HG03342 (cell line): ENCODE measurements at regions not wholly inside any gene's neighbourhood (a gene's known extent, or its start where the extent isn't known, plus 50 kb on each side); places are given as distances from the start of the nearest gene placed in this dataset.

ENCODE experiments used
- ATAC-seq: cut with Tn5 transposase; IDR thresholded peaks from one replicate; pipeline ENCODE4 v1.9.1; 2021; ENCODE audit warnings: mild to moderate bottlenecking, moderate library complexity; ENCODE audit not compliant: unreplicated experiment

DNA sequence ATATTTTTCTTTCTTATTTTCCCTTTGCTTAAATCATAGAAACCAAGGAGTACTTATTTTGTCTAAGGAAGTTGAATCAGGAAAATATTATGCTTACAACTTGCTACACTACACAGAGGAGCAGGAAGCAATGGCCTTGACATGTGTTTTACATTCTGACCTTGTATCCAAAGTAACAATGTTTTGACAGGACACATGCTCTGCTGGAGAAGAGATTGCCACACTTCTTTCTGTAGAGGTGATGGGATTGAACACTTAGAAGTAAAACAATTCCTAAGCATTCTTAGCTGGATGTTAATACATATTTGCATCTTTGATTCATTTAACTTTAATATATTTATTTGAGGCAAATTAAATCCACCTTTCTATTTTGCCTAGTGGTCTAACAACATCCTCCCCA lies 929.1 kb downstream of the DSC3 start:
- no peak for ATAC-seq

DNA sequence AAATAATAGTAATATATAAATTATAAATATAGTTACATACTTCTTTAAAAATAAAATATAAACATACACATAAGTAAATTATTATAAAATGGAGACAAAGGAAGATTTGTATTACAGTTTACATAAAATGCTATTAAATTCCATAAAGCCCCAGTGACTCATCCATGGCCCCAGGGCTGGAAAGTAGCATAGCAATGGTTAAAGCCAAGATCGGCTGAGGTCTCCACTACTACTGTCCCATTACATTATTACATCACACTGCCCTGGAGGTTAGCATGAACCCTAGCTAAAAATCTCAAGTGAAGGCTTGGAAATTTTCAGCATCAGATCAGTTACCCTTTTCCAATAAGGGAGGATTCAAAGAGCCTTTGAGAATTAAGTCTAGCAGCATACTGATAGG lies 936.2 kb downstream of the DSC3 start:
- no peak for ATAC-seq

DNA sequence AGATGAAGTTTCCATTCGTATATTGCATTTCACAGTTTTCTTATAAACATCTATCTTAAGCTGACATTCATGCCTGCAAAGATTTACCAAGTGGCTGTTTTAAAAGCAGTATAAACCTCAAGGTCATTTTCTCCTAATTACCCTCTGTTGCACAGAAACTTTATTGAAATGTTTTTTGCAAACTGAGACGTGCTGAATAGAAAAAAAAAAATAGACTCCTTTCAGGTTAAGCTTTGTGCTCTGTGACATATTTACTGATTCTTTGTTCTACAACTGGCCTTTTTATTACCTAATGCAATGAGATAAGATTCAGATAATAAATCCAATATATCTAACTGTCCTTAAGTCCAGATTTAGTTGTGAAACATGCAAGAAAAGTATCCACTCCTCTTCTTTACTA lies 938.7 kb downstream of the DSC3 start:
- no peak for ATAC-seq

DNA sequence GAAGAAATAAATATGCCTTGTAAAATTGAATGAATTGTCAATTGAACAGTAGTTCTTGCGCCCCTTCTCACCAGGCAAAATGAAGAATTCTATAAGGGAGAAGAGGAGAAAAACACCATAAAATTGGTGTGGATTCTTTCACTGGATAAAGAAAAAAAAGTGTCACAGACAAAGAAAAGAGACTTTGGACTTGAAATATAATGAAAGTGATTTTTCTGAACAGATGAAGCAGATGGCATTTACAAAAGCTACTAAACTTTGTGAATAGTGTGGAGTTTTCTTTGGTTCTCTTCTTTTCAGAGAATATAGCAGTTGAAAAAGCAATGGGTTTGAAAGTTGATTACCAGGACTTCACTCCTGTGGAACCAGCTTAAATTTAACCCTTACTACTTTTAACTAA lies 945.7 kb downstream of the DSC3 start:
- ATAC-seq = no peak

DNA sequence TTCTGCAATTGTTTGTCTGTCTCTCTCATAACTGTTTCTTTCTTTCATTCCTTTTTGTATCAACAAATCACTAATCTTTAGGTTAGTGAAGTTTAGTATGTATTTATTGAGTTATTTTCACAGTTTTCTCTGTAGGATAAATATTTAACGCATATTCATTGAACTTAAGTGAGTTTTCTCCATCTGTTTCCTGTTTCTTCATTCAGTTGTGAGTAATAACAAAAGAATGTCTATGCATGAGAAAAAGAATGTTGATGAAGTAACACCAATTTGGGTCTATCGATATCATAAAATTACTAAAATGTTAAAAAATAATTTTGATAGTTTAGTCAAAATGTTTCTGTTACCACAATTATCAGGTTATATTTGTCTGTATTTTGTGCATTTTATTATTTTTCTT lies 948.0 kb downstream of the DSC3 start:
- no peak for ATAC-seq

DNA sequence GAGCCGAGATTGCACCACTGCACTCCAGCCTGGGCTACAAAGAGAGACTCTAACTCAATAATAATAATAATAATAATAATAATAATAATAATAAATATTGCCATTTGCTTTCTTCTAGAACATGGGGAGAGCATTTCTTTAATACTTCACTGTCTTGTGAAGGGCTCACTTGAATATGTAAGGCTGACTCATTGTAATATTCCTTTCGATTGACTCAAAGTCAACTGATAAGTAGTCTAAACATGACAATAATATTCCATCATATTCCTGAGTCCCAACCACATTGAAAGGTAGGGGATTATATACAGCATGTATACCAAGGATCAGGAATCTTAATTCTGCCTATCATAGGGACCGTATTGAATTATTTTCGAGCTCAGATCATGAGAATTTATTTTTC lies 949.2 kb downstream of the DSC3 start:
- no peak for ATAC-seq

DNA sequence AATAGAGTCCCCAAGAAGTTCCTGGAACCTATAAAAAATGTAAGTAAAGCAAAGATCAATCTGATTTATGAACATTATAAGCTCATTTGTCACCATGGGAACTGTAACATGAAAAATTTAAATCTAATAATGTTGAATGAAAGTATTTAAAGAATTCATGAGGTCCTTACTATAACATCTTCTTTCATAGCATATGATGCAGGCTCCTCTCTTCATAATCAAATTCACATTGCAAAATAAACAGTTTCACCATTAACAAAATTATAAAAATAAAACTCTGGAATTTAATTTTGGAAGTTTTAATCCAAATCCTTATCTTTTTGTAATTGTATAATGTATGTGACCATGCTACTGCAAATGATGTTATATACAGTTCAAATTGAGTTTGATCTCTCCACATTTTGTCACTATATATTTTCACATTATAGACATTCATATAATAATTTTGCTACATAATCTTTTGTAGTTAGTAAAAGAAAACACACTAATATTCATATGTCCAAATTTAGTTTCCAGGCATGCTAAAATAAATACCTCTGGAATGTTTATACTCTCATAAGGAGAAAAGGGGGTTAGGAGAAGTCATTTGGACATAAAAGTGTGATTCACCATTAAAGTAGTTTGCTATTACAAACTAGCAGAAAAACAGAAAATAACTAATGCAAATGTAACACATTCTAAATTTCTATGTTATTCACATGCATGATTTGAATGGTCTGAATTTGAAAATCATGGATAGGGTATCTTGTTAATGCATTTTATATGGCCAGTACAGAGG lies 954.1 kb downstream of the DSC3 start:
- no peak for ATAC-seq

DNA sequence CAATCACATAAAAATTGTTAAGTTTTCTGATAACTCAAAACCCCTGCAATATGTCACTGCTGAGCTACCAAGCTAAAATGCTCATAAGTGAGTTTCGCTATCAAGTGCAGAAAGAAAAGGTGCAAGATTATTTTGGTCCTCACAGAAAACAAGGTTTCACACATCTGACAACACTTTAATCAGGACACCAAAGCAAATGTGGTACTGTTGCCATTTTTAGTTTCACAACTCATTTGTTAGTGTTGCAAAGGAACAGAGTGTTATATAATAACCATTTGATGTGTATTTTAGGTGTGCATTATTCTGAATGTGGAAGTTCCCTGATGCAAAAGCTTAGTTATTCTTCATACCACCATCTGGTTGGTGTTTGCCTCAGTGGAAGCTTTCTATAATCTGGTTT lies 956.2 kb downstream of the DSC3 start:
- ATAC-seq = no peak

DNA sequence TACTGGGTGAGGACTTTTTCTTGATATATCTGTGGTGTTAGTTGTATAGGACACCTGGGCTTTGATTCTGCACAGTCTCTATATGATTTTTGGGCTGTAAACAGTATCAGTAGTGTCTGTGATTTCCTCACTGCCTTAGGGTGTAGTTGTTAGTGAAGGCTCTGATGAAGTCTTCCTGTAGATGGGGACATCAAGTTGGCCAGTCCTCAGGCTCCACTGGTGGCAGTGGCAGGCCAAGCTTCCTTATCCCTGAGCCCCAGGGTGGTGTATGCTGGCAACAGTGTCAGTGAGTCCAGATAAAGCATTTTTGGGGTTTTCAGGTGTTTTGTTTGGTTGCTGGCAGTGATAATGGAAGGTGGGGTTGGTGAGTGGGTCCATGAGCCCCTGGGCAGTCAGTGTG lies 961.4 kb downstream of the DSC3 start:
- no peak for ATAC-seq

DNA sequence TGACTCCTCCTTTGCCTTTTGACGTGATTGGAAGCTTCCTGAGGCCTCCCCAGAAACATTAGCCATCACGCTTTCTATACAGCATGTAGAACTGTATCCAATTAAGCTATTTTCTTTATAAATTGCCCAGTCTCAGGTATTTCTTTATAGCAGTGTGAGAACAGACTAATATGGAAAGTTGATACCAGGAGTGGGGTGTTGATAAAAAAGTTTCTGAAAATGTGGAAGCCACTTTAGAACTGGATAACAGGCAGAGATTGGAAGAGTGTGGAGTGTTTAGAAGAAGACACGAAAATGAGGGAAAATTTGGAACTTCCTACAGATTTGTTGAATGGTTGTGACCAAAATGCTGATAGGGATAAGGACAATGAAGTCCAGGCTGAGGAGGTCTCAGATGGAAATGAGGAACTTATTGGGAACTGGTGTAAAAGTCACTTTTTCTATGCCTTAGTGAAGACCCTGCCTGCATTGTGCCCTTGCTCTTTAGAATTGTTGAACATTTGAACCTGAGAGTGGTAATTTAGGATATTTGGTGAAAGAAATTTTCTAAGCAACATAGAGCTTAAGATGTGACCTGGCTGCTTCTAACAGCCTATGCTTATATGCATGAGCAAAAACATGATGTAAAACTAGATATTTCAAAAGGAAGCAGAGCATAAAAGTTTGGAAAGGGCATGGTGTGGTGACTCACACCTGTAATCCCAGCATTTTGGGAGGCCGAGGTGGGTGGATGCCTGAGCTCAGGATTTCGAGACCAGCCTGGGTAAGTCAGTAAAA lies 969.7 kb downstream of the DSC3 start:
- no peak for ATAC-seq

DNA sequence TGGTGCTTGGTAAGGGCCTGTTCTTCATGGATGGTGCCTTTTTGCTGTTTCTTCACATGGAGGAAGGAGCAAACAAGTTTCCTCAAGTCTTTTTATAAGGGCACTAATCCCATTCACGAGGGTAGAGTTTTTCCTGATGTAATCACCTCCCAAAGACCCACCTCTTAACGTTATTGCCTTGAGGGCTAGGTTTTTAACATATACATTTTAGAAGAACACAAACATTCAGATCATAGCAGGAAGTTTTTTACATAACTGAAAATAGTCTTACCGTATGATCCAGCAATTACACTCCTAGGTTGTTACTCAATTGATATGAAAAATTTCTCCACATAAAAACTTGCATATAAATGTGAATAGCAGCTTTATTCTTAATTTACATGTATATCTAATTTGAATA lies 976.3 kb downstream of the DSC3 start:
- ATAC-seq = no peak

DNA sequence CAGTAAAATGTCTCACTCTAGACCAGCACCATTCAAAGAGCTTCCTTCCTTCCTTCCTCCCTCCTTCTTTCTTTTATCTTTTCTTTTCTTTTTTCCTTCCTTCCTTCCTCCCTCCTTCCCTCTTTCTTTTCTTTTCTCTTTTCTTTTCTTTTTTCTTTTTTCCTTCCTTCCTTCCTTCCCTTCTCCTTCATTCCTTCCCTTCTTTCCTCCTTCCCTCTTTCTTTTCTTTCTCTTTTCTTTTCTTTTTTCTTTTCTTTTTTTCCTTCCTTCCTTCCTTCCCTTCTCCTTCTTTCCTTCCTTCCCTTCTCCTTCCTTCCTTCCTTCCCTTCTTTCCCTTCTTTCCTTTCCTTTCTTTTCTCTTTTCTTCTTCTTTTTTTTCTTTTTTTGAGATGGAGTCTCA lies 985.1 kb downstream of the DSC3 start:
- ATAC-seq = no peak

DNA sequence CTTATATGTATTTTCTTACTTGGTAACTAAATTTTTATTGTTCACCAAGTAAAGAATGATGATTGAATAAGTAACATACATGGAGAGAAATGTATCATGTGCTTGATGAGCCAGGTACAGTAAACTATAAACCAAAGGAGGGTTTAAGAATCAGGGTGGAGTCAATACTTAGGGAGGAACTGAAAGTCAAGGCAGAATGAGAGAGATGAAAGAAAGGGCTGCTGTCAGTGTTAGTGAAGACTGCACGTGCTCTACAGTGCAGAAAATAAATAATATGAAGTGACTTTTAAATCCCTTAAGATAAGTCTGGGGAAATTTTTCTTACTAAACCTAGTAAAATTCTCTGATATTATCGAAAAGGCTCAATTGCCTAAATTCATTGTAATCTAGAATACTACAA lies 986.0 kb downstream of the DSC3 start:
- ATAC-seq = no peak

DNA sequence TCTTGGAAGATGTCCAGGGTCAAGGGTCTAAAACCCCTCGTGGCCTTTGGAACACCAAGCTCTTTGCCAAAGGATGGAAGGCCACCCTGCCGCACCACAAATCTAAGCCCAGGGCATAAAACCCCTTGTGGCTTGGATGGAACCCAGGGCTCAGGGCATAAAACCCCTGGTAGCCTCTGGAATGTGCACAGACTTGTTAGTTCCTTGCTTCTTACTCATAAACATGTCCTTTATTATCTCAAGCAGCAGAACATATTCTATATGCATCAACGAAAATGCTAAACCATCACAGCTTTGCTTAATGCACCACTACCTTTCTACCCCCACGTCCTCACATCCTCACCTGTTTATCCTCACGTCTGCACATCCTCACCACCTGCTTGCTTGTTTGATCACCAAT lies 998.0 kb downstream of the DSC3 start:
- no peak for ATAC-seq

DNA sequence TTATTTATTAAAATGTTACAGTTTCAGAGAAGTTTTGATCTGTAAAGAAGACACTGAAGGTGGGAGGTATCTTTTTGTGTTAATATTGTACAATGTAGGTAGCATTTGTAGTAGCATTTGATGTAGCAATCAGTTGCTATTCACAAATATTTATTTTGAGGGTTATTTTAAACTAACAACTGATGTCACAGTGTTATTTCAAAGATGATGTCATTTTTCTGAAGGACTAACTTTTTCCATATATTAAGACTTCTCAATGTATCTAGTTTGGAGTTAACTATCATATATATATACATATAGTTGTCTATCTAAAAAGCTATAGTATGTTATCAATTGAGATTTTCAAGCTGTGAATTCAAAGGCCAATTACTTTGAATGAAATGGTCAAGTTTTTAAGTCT lies 1003.3 kb downstream of the DSC3 start:
- no peak for ATAC-seq

DNA sequence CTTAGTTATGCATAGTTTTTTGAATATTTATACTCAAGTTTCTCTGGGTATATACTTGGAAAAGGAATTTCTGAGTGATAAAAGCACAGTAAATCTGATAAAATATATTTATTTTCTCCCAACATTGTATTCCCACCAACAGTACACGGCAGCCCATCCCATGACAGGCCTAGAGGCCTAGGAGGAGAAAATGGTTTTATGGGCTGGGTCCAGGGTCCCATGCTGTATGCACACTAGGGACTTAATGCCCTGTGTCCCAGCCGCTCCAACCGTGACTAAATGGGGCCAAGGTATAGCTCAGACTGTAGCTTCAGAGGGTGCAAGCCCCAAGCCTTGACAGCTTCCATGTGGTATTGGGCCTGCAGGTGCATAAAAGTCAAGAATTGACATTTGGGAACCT lies 1007.7 kb downstream of the DSC3 start:
- no peak for ATAC-seq

DNA sequence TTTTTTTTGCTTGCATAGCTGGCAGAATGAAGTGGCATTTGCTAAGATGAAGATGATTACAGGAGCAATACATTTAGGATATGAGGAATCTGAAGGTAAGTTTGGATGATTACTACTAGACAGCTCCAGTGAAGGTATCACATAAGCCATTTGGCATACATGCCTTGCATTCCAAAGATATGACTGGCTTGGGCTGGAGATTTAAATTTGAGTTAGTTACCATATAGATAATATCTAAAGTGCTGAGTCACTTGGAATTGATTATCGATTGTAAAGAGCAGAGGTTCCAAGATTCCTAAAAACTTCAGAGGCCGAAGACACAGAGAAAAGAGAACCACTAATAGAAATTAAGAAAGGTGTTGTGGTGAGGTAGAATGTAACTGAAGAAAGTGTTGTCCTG lies 1026.4 kb downstream of the DSC3 start:
- ATAC-seq = no peak

DNA sequence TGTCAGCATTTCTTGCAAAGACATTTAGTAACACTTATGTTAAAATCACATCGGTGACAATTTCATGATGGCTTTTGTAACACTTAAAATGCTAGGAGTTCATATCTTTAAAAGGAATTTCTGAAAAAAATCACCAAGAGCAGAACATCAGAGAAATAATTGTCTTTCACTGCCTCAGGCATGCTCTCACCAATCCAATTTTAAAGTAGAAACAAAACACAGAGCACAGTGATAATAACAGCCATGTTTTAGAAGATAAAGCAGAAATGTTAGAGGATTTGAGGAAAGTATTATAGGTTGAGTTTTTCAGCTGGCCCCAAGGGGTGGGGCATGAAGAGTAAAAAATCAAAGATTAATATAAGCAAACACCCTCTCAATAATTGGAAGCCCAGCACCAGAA lies 1037.6 kb downstream of the DSC3 start:
- no peak for ATAC-seq

DNA sequence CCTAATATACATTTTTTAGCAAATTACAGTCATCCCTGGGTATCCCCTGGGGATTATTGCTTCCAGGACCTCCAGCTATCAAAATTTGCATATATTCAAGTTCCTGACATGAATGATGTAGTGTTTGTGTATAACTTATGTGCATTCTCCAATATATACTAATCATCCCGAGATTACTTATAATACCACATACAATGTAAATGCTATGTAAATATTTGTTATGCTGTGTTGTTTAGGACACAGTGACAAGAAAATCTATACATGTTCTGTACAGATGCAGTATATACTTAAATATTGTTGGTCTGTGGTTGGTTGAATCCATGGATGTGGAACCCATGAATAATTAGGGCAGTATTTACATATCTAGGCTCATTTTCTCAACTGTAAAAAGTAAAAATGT lies 1060.3 kb downstream of the DSC3 start:
- ATAC-seq = no peak

DNA sequence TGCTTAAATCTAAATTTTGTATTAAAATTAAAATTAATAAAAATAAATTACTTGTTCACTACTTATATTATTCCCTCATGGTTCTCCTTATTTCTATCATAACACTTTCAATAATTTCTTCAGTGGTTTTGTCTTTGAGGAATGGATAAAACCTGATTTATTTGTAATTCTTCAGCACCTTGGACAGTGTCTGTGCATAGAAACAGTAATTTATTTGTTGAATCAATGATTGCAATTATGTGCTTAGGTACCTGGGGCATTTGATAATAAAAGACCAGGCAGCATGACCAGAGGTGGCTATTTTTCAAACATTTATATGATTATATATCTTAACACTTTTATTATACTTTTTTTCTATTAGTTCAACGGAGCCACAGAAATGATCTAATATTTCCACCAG lies 1062.7 kb downstream of the DSC3 start:
- no peak for ATAC-seq

DNA sequence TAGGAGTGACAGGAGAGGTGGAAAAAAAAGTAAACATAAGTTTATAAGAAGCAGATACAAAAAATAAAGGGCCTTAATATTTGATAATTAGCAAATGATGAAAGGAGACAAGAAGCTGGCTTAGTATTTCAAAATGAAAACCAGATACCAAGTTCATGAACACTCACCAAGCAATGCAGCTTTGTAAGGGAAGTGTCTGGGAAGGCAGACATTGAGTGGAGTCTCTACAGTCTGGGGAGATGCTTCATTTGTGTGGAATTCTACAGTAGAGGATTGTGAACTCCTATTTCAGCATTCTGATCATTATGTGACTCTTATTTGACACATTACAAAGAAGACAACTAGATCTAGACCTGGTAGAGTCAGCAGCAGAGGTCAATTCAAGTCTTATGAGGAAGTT lies 1072.7 kb downstream of the DSC3 start:
- no peak for ATAC-seq

DNA sequence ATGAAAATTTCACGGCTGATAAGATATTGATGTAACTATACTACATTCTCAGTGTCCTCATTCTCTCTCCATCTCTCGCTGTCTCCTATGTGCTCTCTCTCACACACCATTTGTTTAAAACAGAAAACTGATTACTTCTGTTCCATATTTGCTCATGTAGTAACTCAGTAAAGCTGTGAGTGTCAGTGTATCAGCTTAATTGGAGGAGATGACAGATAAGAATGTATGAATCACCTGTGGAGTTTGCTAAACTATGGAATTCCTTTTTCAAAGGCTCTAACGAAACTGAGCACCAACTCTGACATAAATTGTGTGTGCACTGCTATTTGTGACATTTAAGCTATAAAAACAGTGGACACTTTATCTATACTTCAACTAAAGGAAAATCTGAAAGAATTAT lies 1080.0 kb downstream of the DSC3 start:
- ATAC-seq = no peak

DNA sequence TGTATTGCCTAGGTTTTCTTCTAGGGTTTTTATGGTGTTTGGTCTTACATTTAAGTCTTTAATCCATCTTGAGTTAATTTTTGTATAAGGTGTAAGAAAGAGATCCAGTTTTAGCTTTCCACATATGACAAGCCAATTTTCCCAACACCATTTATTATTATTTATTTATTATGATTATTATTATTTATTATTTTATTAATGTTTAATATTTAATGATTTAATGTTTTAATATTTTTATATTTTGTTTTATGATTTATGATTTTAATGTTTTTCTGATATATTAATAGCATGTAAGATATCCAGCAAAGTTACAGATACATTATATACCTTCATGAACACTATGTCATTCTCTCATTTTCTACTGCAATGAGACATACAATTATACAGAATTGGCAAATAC lies 1082.0 kb downstream of the DSC3 start:
- no peak for ATAC-seq
